Tibial artery (tissue), 4 donors: ENCODE measurements at regions not wholly inside any gene's neighbourhood (a gene's known extent, or its start where the extent isn't known, plus 50 kb on each side); places are given as distances from the start of the nearest gene placed in this dataset.

ENCODE experiments used
- DNase-seq, 2 donors: peaks; one replicate each; pipeline ENCODE4 v3.0.0-alpha.2; 2019
- H3K27ac ChIP-seq, 2 donors: fragments of 200-600 bp; sonication (generic) in 1 of 2; 1 replicate in 1 of 2; 2 replicates in 1 of 2; pipeline ENCODE4 v1.5.1; 2018 to 2019; ENCODE audit warnings: mild to moderate bottlenecking in 1 of 2
- H3K27me3 ChIP-seq, 2 donors: fragments of 200-600 bp; sonication (generic) in 1 of 2; one replicate each; pipeline versions ENCODE4 v1.5.1 to v1.6.0; 2016 to 2019
- H3K36me3 ChIP-seq, 3 donors: fragments of 200-600 bp; sonication (generic) in 2 of 3; one replicate each; pipeline ENCODE4 v1.5.1; 2016 to 2019; ENCODE audit warnings: mild to moderate bottlenecking in 2 of 3
- H3K4me1 ChIP-seq, 4 donors: fragments of 200-600 bp; sonication (generic) in 2 of 4; 1 replicate in 3 of 4; 2 replicates in 1 of 4; pipeline ENCODE4 v1.5.1; 2016 to 2019
- H3K4me3 ChIP-seq, 2 donors: fragments of 200-600 bp; sonication (generic) in 1 of 2; 1 replicate in 1 of 2; 2 replicates in 1 of 2; pipeline ENCODE4 v1.5.1; 2018 to 2019; ENCODE audit warnings: mild to moderate bottlenecking in 2 of 2
- H3K9me3 ChIP-seq, 3 donors: fragments of 200-600 bp; sonication (generic) in 1 of 3; one replicate each; pipeline ENCODE4 v1.5.1; 2016 to 2019
- intact Hi-C: fragments of 100-400 bp; cut with DNase I; formaldehyde crosslinking; loops from one replicate; pipeline ENCODE4 v1.15.0; 2023; ENCODE audit warnings: low total_unique reads
- TF ChIP-seq, protein P1 (sequence below), 2 experiments: fragments of 200-600 bp in 1 of 2; fragments of 450-650 bp in 1 of 2; IDR thresholded peaks; one replicate each; pipeline ENCODE4 v1.5.1; 2017 to 2019; ENCODE audit warnings: antibody characterized with exemption in 2 of 2, mild to moderate bottlenecking in 1 of 2, moderate library complexity in 1 of 2

DNA sequence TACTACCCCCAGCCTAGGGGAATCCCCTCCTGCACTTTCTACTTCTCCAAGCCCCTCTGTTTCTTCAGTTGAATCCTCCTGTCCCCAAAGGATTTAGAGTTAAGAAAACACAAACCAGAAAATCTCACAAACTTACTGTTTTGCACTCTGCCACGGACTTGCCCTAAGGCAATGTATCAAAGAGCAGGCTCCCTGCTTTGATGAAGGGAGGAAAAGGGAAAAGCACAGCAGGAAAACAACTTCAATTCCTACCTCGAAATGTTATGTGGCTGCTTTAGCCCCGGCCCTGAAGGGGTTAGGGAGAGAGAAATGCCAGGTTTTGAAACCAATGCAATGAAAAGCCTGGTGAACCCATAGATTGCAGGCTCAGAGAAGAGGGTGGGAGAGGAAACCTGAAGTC, 254.7 kb downstream of the MAN2A1 start:
- Histone ChIP-seq H3K9me3 (peaks cover 0 to 10% (median 0%) of the 10 kb centered on the region in 3 donors), H3K27me3 (no peaks in the 10 kb centered on the region), H3K4me1 (no peaks in the 10 kb centered on the region), H3K4me3 (no peak overlapping the region), H3K36me3 (no peaks in the 10 kb centered on the region), H3K27ac (no peak overlapping the region)
- TF ChIP-seq, protein P1, sequence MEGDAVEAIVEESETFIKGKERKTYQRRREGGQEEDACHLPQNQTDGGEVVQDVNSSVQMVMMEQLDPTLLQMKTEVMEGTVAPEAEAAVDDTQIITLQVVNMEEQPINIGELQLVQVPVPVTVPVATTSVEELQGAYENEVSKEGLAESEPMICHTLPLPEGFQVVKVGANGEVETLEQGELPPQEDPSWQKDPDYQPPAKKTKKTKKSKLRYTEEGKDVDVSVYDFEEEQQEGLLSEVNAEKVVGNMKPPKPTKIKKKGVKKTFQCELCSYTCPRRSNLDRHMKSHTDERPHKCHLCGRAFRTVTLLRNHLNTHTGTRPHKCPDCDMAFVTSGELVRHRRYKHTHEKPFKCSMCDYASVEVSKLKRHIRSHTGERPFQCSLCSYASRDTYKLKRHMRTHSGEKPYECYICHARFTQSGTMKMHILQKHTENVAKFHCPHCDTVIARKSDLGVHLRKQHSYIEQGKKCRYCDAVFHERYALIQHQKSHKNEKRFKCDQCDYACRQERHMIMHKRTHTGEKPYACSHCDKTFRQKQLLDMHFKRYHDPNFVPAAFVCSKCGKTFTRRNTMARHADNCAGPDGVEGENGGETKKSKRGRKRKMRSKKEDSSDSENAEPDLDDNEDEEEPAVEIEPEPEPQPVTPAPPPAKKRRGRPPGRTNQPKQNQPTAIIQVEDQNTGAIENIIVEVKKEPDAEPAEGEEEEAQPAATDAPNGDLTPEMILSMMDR (IDR thresholded peaks at IDR 0.05): no peak
- intact Hi-C loops: no loop called here
- no peak for DNase-seq

DNA sequence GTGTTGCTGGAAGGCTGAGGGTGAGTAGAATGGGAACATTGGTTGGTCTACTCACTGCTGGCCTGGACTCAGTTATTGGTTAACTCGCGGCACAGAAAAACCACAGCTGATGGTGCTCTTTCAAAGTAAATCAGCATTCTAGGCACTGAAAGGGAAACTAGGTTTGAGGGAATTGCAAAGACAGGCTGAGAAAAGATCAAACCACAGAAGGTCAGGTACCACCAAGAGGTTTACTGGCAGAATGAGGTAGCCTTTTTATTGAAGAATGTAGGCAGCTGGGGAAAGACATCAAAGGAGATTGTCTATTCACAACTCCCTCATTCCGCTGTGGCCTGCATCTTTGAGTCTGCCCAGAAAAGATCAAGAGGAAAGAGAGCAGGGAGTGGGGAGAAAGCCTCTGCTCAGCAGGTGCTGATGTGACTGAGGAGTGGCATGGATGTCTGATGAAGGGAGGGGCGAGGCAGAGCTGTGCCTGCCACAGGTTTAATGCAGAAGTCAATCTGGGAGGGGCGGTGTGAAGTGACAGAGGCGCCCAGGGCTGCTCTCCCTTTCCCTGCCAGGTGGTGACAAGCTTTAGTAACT, 255.5 kb downstream of the MAN2A1 start:
- no peak for DNase-seq
- Histone ChIP-seq H3K36me3 (no peaks in the 10 kb centered on the region), H3K27ac (no peak overlapping the region), H3K9me3 (peaks cover 0 to 8% (median 0%) of the 10 kb centered on the region in 3 donors), H3K4me3 (no peak overlapping the region), H3K27me3 (no peaks in the 10 kb centered on the region), H3K4me1 (no peaks in the 10 kb centered on the region)
- intact Hi-C loops: no loop called here
- TF ChIP-seq, protein P1 (IDR thresholded peaks at IDR 0.05): no peak

DNA sequence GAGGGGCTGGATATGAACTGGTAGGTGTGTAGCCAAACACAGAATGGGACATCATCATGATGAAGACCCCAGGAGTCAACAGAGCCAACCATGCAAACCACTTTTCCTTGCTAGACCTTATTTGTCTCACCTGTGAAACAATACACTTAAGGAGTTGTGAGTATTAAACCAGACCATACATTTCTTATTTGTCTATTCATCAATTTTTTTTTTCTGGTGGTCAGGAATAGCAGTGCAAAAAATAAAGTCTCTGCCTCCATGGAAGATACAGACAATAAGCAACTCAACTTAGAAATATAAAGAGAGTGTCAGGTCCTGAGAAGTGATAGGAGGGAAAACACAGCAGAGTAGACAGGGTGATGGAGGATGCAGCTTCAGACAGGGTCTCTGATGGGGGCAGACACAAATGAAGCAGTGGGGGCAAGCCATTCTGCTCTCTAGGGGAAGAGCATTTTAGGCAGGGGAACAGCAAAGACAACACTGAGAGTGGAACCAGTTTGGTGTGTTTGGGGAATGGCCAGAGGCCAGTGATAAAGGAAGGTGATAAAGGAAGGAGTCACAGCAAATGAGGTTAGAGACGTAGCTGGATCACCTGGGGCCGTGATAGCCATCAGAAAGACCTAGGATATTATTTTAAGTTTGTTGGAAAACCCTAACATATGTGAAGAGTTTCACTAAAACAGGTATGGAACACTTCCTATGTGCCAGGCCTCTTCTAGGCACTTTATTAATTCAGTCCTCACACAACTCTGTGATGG, 256.2 kb downstream of the MAN2A1 start:
- no peaks in the 10 kb centered on the region for H3K4me1 ChIP-seq
- DNase-seq: no peak
- no peaks in the 10 kb centered on the region for H3K27me3 ChIP-seq
- H3K27ac ChIP-seq: no peak overlapping the region
- H3K9me3 ChIP-seq: peaks cover 0 to under 1% (median 0%) of the 10 kb centered on the region in 3 donors
- H3K36me3 ChIP-seq: no peaks in the 10 kb centered on the region
- H3K4me3 ChIP-seq: no peak overlapping the region
- TF ChIP-seq, protein P1 (IDR thresholded peaks at IDR 0.05): no peak
- intact Hi-C loops: no loop called here

DNA sequence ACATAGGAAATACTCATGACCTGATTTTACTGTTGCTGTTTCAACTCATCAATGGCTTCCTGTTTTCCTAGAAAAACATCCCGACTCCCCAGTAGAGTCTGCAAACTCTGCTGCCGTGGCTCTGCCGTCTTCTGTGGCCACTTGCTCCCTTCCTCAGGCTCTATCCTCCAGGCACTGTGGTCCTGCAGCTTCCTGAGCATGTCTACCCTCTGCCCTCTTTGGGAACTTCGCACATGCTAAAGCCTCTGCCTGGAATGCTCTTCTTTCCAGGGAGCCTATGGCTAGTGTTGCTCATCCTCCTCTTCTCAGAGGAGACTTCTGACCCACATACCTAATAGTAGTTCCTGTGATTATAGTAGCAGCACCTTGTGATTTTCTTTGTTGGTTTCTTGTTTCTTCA, 256.9 kb downstream of the MAN2A1 start:
- H3K36me3 ChIP-seq: no peaks in the 10 kb centered on the region
- no peak overlapping the region for H3K27ac ChIP-seq
- intact Hi-C loops: no loop called here
- no peaks in the 10 kb centered on the region for H3K9me3 ChIP-seq
- TF ChIP-seq, protein P1 (IDR thresholded peaks at IDR 0.05): no peak
- no peaks in the 10 kb centered on the region for H3K4me1 ChIP-seq
- no peak for DNase-seq
- no peak overlapping the region for H3K4me3 ChIP-seq
- no peaks in the 10 kb centered on the region for H3K27me3 ChIP-seq

DNA sequence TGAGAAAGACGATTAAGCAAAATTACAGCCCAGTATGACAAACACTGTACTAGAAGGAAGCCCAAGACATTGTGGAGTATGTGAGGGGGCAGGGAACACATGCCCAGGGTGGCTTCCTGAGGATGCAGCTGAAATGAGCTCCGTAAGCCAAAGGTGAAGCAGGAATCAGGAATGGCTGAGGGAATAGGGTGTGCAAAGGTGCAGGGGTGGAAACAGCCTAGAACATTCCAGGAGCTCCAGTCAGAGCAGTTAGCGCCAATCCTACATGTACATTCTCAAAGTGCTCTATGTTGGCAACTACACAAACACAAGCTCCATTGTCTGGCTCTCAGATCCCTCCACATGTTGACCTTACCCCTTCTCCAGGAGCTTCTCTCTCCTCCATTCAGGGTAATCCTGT, 257.9 kb downstream of the MAN2A1 start:
- intact Hi-C loops: no loop called here
- TF ChIP-seq, protein P1 (IDR thresholded peaks at IDR 0.05): no peak
- H3K36me3 ChIP-seq: no peaks in the 10 kb centered on the region
- H3K9me3 ChIP-seq: no peaks in the 10 kb centered on the region
- H3K27ac ChIP-seq: no peak overlapping the region
- H3K27me3 ChIP-seq: no peaks in the 10 kb centered on the region
- DNase-seq: no peak
- no peak overlapping the region for H3K4me3 ChIP-seq
- H3K4me1 ChIP-seq: no peaks in the 10 kb centered on the region
